Urinary bladder (tissue), 3 donors: ENCODE measurements at regions not wholly inside any gene's neighbourhood (a gene's known extent, or its start where the extent isn't known, plus 50 kb on each side); places are given as distances from the start of the nearest gene placed in this dataset.

Source experiments
- DNase-seq: peaks from one replicate; pipeline ENCODE4 v3.0.0-alpha.2; 2015; ENCODE audit errors: extremely low spot score
- H3K27ac ChIP-seq: one replicate; pipeline ENCODE4 v1.5.1; 2013; ENCODE audit warnings: low read depth, mild to moderate bottlenecking, moderate library complexity
- H3K36me3 ChIP-seq: one replicate; pipeline ENCODE4 v1.6.1; 2013; ENCODE audit warnings: mild to moderate bottlenecking, moderate library complexity; ENCODE audit not compliant: insufficient read depth
- H3K4me1 ChIP-seq: one replicate; pipeline ENCODE4 v1.6.1; 2013; ENCODE audit warnings: mild to moderate bottlenecking, moderate library complexity; ENCODE audit not compliant: insufficient read depth
- H3K4me3 ChIP-seq: one replicate; pipeline ENCODE4 v1.5.1; 2013; ENCODE audit warnings: low read depth, low read length
- WGBS: extraction: QIAGEN DNeasy Blood & Tissue Kit; methylation state at CpG from one replicate; pipeline ENCODE4 v1.1.7; 2013; 5-methylcytosine and 5-hydroxymethylcytosine counted together
- donor health status: healthy with polysubstance abuse.
- donor health status: healthy.

- WGBS, result 96% methylated on average over 11 of the region's 11 CpGs
- DNase-seq, result no peak
Observed at GRCh38 chr4:125365731-125366130, 51.0 kb downstream of the FAT4 start.

DNA sequence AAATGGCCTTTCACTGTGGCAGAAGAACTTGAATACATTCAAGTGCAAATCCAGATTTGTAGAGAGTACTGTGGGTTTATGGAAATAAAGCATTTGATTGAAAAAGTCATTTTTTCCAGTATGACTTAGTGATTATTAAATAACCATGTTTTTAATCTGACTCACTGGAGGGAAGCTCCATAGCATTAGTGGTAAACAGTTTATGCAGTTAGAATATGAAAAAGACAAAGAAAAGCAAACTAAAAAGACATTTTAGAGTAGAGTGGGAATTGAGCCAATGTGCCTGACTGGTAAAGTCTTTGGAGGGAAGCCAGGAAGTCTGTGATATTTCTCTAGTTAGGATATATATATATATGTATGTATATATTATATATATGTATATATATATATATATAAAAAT is 53.4 kb downstream of the FAT4 start:
- H3K27ac ChIP-seq, result no peak overlapping the region
- H3K4me3 ChIP-seq, result no peak overlapping the region
- DNase-seq, result no peak
- H3K36me3 ChIP-seq, result no peaks in the 10 kb centered on the region
- H3K4me1 ChIP-seq, result no peaks in the 10 kb centered on the region

More at GRCh38 chr4:125365731-125366130, 51.0 kb downstream of the FAT4 start:
- Histone ChIP-seq H3K27ac (no peak overlapping the region), H3K4me3 (no peak overlapping the region), H3K4me1 (no peaks in the 10 kb centered on the region), H3K36me3 (no peaks in the 10 kb centered on the region)

- peak; percentile 40 for DNase-seq
- H3K27ac ChIP-seq, result no peak overlapping the region
- H3K4me1 ChIP-seq, result no peaks in the 10 kb centered on the region
- peak overlapping the region; percentile 37 for H3K4me3 ChIP-seq
- 13% methylated on average over 3 of the region's 3 CpGs for WGBS
- no peaks in the 10 kb centered on the region for H3K36me3 ChIP-seq
Observed at GRCh38 chr4:125368671-125369081, 53.9 kb downstream of the FAT4 start.

- WGBS, result 89% methylated on average over 2 of the region's 2 CpGs
- Histone ChIP-seq H3K36me3 (no peaks in the 10 kb centered on the region), H3K4me3 (no peak overlapping the region), H3K4me1 (no peaks in the 10 kb centered on the region), H3K27ac (no peak overlapping the region)
- no peak for DNase-seq
Observed at GRCh38 chr4:125369098-125369497, 54.3 kb downstream of the FAT4 start.

- 99% methylated on average over 2 of the region's 2 CpGs for WGBS
- no peaks in the 10 kb centered on the region for H3K4me1 ChIP-seq
- no peak overlapping the region for H3K27ac ChIP-seq
Observed at GRCh38 chr4:125370478-125370877, 55.7 kb downstream of the FAT4 start.

GRCh38 chr4:125382995-125383394 is 68.2 kb downstream of the FAT4 start:
- no peak overlapping the region for H3K27ac ChIP-seq
- WGBS, result 32% methylated on average over 1 of the region's 1 CpG

More at GRCh38 chr4:125370478-125370877, 55.7 kb downstream of the FAT4 start:
- no peak overlapping the region for H3K4me3 ChIP-seq
- no peaks in the 10 kb centered on the region for H3K36me3 ChIP-seq
- no peak for DNase-seq

GRCh38 chr4:125387770-125388169 is 73.0 kb downstream of the FAT4 start:
- Histone ChIP-seq H3K4me1 (no peaks in the 10 kb centered on the region), H3K36me3 (no peaks in the 10 kb centered on the region), H3K27ac (peak overlapping the region; percentile 38), H3K4me3 (no peak overlapping the region)
- DNase-seq, result no peak

More at GRCh38 chr4:125382995-125383394, 68.2 kb downstream of the FAT4 start:
- Histone ChIP-seq H3K36me3 (no peaks in the 10 kb centered on the region), H3K4me3 (no peak overlapping the region), H3K4me1 (no peaks in the 10 kb centered on the region)
- no peak for DNase-seq

DNA sequence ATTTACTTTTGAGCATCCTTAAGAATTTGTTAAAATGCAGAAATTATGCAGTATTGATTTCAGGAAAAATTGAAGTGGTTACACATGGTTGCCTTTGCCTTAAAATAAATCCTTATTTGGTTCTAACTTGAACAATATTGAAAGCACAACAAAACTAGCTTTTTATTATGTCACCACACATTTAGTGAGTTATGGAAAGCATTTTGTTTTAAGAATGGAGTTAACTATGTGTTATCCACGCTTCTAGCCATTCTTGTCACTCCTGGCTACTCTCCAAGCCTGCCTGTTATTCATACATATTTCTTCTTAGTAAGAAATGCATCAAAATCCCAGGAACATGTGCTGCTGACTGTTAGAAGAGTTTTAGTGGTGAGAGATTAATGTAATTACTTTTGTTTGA is 73.9 kb downstream of the FAT4 start:
- 50% methylated on average over 1 of the region's 1 CpG for WGBS
- no peak overlapping the region for H3K4me3 ChIP-seq
- H3K27ac ChIP-seq, result no peak overlapping the region
- no peaks in the 10 kb centered on the region for H3K4me1 ChIP-seq
- H3K36me3 ChIP-seq, result no peaks in the 10 kb centered on the region
- DNase-seq, result no peak

DNA sequence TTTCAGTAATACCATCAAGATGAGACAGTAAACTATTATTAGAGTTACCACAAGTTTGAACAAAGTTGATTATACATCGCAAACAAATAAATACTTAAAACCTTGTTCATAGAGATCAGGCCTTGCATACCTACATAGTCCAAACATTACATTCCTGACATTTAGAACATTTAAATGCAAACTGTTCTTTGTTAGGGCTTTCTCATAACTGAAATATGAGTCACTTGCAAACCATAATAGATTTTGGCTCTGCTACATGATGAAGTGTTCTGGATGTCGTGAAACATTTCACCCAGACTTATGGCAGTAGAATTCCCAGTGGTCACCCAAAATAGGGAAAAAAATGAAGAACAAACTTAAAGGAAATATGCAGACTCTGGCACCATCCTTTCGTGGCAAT is 75.0 kb downstream of the FAT4 start:
- Histone ChIP-seq H3K36me3 (no peaks in the 10 kb centered on the region), H3K4me3 (no peak overlapping the region), H3K4me1 (no peaks in the 10 kb centered on the region), H3K27ac (no peak overlapping the region)
- no peak for DNase-seq
- WGBS, result 14% methylated on average over 3 of the region's 3 CpGs

DNA sequence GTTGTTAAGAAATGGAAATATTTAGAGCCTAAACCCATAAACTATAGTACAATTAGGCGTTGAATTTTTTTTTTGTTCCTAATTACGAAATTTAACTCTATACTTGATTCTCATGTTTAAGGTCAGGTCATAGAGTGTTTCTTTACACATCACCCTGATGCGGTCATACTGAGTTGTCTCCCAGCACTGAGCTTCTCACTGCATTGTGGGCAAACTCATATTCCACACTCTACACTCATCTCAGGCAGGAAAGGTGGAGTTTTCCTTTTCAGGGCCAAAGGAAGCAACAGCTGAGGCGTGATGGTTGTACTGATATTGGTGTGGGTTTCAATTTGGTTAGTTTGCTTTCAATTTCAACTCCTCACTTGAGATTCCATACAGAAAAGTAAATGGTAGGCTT is 75.4 kb downstream of the FAT4 start:
- Histone ChIP-seq H3K4me1 (no peaks in the 10 kb centered on the region), H3K4me3 (no peak overlapping the region), H3K36me3 (no peaks in the 10 kb centered on the region), H3K27ac (no peak overlapping the region)
- no peak for DNase-seq
- 63% methylated on average over 4 of the region's 4 CpGs for WGBS

GRCh38 chr4:125390727-125391126 is 76.0 kb downstream of the FAT4 start:
- Histone ChIP-seq H3K4me3 (no peak overlapping the region), H3K36me3 (no peaks in the 10 kb centered on the region), H3K27ac (no peak overlapping the region), H3K4me1 (no peaks in the 10 kb centered on the region)
- DNase-seq, result no peak

- 20% methylated on average over 1 of the region's 1 CpG for WGBS
Observed at GRCh38 chr4:125392694-125393093, 77.9 kb downstream of the FAT4 start.

DNA sequence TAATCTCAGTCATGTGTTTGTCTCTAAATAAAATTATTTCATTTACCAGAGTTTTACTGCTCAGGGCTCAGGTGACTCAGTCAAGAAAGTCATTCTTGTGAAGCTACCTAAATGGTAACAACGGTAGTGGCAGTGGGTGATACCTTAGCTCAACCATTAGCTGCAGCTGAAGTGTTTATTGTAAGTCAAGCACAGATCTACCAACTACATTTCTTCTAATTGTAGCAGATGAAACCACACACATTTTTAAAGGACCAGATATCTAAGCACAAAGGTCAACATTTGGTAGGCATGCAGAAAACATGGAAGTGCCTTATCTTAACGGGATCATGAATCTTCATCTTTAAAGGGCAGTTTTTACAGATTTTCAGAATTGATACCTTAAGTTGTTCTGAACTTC is 79.1 kb downstream of the FAT4 start:
- H3K4me3 ChIP-seq, result no peak overlapping the region
- no peaks in the 10 kb centered on the region for H3K4me1 ChIP-seq
- H3K36me3 ChIP-seq, result no peaks in the 10 kb centered on the region
- WGBS, result 46% methylated on average over 2 of the region's 2 CpGs
- H3K27ac ChIP-seq, result no peak overlapping the region
- DNase-seq, result no peak

More at GRCh38 chr4:125392694-125393093, 77.9 kb downstream of the FAT4 start:
- Histone ChIP-seq H3K4me1 (no peaks in the 10 kb centered on the region), H3K4me3 (no peak overlapping the region), H3K27ac (no peak overlapping the region), H3K36me3 (no peaks in the 10 kb centered on the region)
- DNase-seq, result no peak

- H3K27ac ChIP-seq, result no peak overlapping the region
- no peak for DNase-seq
- H3K36me3 ChIP-seq, result peaks cover 1% of the 10 kb centered on the region
- no peaks in the 10 kb centered on the region for H3K4me1 ChIP-seq
- H3K4me3 ChIP-seq, result no peak overlapping the region
- WGBS, result 56% methylated on average over 2 of the region's 2 CpGs
Observed at GRCh38 chr4:125397226-125397625, 82.5 kb downstream of the FAT4 start.

DNA sequence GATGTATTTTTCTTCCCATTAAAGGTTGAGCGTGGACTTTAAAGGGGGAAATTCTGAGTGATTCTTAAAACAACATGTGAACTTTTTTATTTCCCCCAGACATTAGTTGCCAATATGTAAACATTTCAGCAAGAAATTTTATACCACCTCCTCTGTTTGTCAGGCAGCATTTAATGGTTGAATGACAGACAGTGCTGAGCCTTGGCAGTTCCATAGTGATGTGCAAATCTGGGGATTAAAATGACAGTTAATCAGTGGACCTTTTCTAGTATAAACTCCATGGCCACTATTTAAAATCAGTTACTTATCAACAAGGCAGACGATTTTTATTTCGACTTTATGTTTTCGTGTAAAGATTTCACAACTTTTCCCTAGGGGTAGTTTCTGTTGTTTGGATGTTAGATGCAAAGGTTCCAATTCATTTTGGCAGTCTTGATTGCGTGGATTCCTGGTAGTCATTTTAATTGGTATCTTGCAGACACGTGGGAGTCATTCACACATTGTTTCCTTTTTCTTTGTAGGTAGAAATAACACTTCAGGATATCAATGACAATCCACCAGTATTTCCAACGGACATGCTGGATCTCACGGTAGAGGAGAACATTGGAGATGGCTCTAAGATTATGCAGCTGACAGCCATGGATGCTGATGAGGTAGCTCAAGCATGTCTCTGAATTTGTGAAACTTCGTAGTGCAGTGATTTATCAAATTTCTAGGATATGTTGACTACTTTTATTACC is 83.7 kb downstream of the FAT4 start:
- Histone ChIP-seq H3K27ac (no peak overlapping the region), H3K4me1 (no peaks in the 10 kb centered on the region), H3K36me3 (peaks cover 1% of the 10 kb centered on the region), H3K4me3 (no peak overlapping the region)
- no peak for DNase-seq
- 61% methylated on average over 9 of the region's 9 CpGs for WGBS
